ENCODE measurements at regions not wholly inside any gene's neighbourhood (a gene's known extent, or its start where the extent isn't known, plus 50 kb on each side); places are given as distances from the start of the nearest gene placed in this dataset.

- no peak overlapping the region for H3K4me3 ChIP-seq
- intact Hi-C loops (cut with DNase I; ENCODE audit: low total_unique reads): no loop called here
- no peaks in the 10 kb centered on the region for H3K9me3 ChIP-seq
- H3K36me3 ChIP-seq: no peaks in the 10 kb centered on the region
- no peaks in the 10 kb centered on the region for H3K4me1 ChIP-seq
- TF ChIP-seq CTCF (IDR thresholded peaks at IDR 0.05): no peak
- H3K27me3 ChIP-seq: no peaks in the 10 kb centered on the region
- no peak overlapping the region for H3K27ac ChIP-seq
- DNase-seq: no peak
Observed at GRCh38 chr2:21303876-21304275, 180.1 kb downstream of the TDRD15 start.

- H3K4me3 ChIP-seq: no peak overlapping the region
- DNase-seq: no peak
- TF ChIP-seq CTCF (IDR thresholded peaks at IDR 0.05): no peak
- no peak overlapping the region for H3K27ac ChIP-seq
- H3K36me3 ChIP-seq: no peaks in the 10 kb centered on the region
- no peaks in the 10 kb centered on the region for H3K27me3 ChIP-seq
- intact Hi-C loops (cut with DNase I; ENCODE audit: low total_unique reads): no loop called here
- no peaks in the 10 kb centered on the region for H3K4me1 ChIP-seq
- H3K9me3 ChIP-seq: no peaks in the 10 kb centered on the region
Observed at GRCh38 chr2:21305581-21305980, 181.8 kb downstream of the TDRD15 start.

- no peaks in the 10 kb centered on the region for H3K9me3 ChIP-seq
- no peak overlapping the region for H3K27ac ChIP-seq
- no peaks in the 10 kb centered on the region for H3K27me3 ChIP-seq
- intact Hi-C loops (cut with DNase I; ENCODE audit: low total_unique reads): no loop called here
- no peaks in the 10 kb centered on the region for H3K36me3 ChIP-seq
- DNase-seq: no peak
- H3K4me1 ChIP-seq: no peaks in the 10 kb centered on the region
- H3K4me3 ChIP-seq: no peak overlapping the region
- TF ChIP-seq CTCF (IDR thresholded peaks at IDR 0.05): no peak
Observed at GRCh38 chr2:21306235-21306634, 182.5 kb downstream of the TDRD15 start.

- no peak for DNase-seq
- H3K9me3 ChIP-seq: no peaks in the 10 kb centered on the region
- no peak overlapping the region for H3K27ac ChIP-seq
- H3K4me1 ChIP-seq: no peaks in the 10 kb centered on the region
- H3K4me3 ChIP-seq: no peak overlapping the region
- no peaks in the 10 kb centered on the region for H3K36me3 ChIP-seq
- H3K27me3 ChIP-seq: no peaks in the 10 kb centered on the region
- TF ChIP-seq CTCF (IDR thresholded peaks at IDR 0.05): no peak
- intact Hi-C loops (cut with DNase I; ENCODE audit: low total_unique reads): no loop called here
Observed at GRCh38 chr2:21307037-21307436, 183.3 kb downstream of the TDRD15 start.

GRCh38 chr2:21310493-21310892 lies 186.7 kb downstream of the TDRD15 start:
- no peaks in the 10 kb centered on the region for H3K9me3 ChIP-seq
- H3K4me1 ChIP-seq: peaks cover 0 to 3% (median 0%) of the 10 kb centered on the region in 4 donors
- no peak for DNase-seq
- no peak for TF ChIP-seq CTCF (IDR thresholded peaks at IDR 0.05)
- no peaks in the 10 kb centered on the region for H3K27me3 ChIP-seq
- no peak overlapping the region for H3K4me3 ChIP-seq
- intact Hi-C loops (cut with DNase I; ENCODE audit: low total_unique reads): loop anchor here (10.0 kb wide), 1 partner anchor 266 kb away; the partner anchor contains the start of gene APOB
- H3K27ac ChIP-seq: no peak overlapping the region
- H3K36me3 ChIP-seq: no peaks in the 10 kb centered on the region

GRCh38 chr2:21314322-21314835 lies 190.6 kb downstream of the TDRD15 start:
- H3K9me3 ChIP-seq: no peaks in the 10 kb centered on the region
- no peaks in the 10 kb centered on the region for H3K27me3 ChIP-seq
- TF ChIP-seq CTCF (IDR thresholded peaks at IDR 0.05): no peak
- intact Hi-C loops (cut with DNase I; ENCODE audit: low total_unique reads): loop anchor here (10.0 kb wide), 1 partner anchor 270 kb away; the partner anchor contains the start of gene APOB
- no peak overlapping the region for H3K4me3 ChIP-seq
- H3K27ac ChIP-seq: no peak overlapping the region
- no peak for DNase-seq
- H3K36me3 ChIP-seq: no peaks in the 10 kb centered on the region
- H3K4me1 ChIP-seq: peaks cover 0 to 5% (median 0%) of the 10 kb centered on the region in 4 donors
